GM18858 (cell line): ENCODE measurements at regions not wholly inside any gene's neighbourhood (a gene's known extent, or its start where the extent isn't known, plus 50 kb on each side); places are given as distances from the start of the nearest gene placed in this dataset.

Experiments used
- ATAC-seq: cut with Tn5 transposase; IDR thresholded peaks from one replicate; pipeline ENCODE4 v1.9.1; 2021; ENCODE audit not compliant: unreplicated experiment

GRCh38 chr15:37824717-37825382 is 109.6 kb upstream of the TMCO5A start:
- ATAC-seq: no peak

GRCh38 chr15:37837276-37837675 is 97.2 kb upstream of the TMCO5A start:
- ATAC-seq: no peak

- ATAC-seq: no peak
These were observed 86.7 kb upstream of the TMCO5A start for GRCh38 chr15:37847776-37848175.

- no peak for ATAC-seq
These were observed 78.3 kb upstream of the TMCO5A start for GRCh38 chr15:37856109-37856508.

- no peak for ATAC-seq
These were observed 73.5 kb upstream of the TMCO5A start for GRCh38 chr15:37860896-37861295.

GRCh38 chr15:37865687-37866086 is 68.8 kb upstream of the TMCO5A start:
- no peak for ATAC-seq

- ATAC-seq: no peak
These were observed 63.7 kb upstream of the TMCO5A start for GRCh38 chr15:37870711-37871110.

GRCh38 chr15:37872661-37873060 is 61.8 kb upstream of the TMCO5A start:
- no peak for ATAC-seq

GRCh38 chr15:37873336-37873735 is 61.1 kb upstream of the TMCO5A start:
- no peak for ATAC-seq

- no peak for ATAC-seq
These were observed 57.5 kb upstream of the TMCO5A start for GRCh38 chr15:37876900-37877299.

GRCh38 chr15:37877851-37878741 is 56.3 kb upstream of the TMCO5A start:
- no peak for ATAC-seq

- no peak for ATAC-seq
These were observed 54.2 kb upstream of the TMCO5A start for GRCh38 chr15:37880009-37880834.

GRCh38 chr15:37880835-37881153 is 53.6 kb upstream of the TMCO5A start:
- ATAC-seq: no peak

GRCh38 chr15:37881237-37882013 is 53.0 kb upstream of the TMCO5A start:
- no peak for ATAC-seq

GRCh38 chr15:37882640-37883039 is 51.8 kb upstream of the TMCO5A start:
- no peak for ATAC-seq
